Hindlimb muscle (tissue), 1 donor: ENCODE measurements at regions not wholly inside any gene's neighbourhood (a gene's known extent, or its start where the extent isn't known, plus 50 kb on each side); places are given as distances from the start of the nearest gene placed in this dataset.

Experiments
- DNase-seq: peaks from one replicate; pipeline ENCODE4 v3.0.0-alpha.2; 2013

DNA sequence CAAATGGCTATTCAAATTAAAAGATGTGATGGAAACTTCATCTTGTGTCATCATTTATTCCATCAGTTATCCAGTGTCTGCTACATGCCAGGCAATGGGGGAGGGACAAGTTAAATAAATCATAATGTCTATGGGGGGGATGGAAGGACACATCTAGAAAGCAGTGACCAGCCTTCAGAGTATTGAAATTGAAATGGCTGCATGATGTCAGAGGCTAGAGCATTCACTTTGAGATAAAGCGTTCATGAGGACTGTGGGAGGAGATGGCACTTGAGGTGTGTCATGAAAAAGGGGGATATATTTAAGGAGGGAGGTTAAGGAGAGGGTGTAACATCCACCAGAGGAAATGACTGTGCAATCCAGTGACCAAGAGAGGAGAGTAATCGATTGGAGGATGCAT, 50.6 kb downstream of the SLIT2 start:
- no peak for DNase-seq

DNA sequence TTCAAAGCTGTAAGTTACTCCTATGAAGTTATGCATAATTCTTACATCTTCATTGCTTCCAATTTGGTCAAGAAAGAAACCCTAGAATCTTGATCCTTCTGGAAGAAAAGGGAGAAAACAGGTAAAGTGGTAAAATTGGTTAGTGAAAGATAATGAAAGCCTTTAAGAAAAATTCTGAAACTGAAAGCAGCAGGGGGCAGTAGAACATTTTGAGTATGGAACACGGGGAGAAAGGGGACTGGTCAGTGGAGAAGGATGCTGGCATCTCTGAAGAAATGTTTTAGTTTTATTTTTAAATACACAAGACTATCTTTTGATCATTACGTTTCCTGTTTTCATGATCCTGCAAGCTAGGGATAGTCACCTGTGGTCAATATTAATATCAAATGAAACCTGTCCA, 54.3 kb downstream of the SLIT2 start:
- no peak for DNase-seq

DNA sequence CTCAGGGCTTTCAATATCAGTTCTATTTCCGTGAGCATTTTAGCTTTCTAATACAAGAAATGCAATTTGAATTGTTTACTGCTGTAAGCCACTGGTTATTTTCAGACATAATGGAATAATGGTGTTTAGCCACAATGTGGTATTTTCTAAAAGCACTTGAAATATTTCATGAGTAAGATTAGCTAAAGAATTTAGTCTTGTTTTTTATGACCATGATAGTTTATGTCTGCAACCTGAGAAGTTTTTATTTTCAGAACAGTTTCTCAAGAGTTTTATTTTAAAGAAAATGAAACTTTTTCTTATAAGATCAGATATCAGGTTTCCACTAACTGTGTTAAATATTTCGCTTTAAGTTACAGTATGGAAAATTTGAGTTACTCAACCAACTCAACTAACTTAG, 60.2 kb downstream of the SLIT2 start:
- DNase-seq, result no peak

DNA sequence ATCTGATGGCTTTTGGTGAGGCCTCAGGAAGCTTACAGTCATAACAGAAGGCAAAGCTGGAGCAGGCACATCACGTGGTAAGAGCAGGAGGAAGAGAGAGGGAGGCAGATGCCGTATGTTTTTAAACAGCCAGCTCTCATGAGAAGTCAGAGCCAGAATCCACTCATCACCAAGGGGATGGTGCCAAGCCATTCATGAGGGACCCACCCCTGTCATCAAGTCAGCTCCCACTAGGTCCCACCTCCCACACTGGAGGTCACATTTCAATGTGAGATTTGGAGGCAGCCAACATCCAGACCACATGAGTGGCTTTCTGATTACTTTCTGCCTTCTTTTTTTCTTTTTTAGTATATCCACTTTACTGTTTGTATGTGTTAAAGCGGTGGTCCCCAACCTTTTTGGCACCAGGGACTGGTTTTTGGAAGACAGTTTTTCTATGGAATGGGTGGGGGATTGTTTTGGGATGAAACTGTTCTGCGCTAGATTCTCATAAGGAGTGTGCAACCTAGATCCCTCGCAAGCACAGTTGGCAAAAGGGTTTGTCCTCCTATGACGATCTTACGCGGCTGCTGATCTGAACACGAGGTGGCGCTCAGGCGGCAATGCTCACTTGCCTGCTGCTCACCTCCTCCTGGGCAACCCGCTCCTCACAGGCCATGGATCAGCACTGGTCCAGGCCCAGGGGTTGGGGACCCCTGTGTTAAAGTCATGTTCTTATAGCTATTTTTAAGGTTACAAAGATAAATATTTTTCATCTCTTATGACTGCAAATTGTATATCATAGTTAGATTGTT, 61.7 kb downstream of the SLIT2 start:
- no peak for DNase-seq

DNA sequence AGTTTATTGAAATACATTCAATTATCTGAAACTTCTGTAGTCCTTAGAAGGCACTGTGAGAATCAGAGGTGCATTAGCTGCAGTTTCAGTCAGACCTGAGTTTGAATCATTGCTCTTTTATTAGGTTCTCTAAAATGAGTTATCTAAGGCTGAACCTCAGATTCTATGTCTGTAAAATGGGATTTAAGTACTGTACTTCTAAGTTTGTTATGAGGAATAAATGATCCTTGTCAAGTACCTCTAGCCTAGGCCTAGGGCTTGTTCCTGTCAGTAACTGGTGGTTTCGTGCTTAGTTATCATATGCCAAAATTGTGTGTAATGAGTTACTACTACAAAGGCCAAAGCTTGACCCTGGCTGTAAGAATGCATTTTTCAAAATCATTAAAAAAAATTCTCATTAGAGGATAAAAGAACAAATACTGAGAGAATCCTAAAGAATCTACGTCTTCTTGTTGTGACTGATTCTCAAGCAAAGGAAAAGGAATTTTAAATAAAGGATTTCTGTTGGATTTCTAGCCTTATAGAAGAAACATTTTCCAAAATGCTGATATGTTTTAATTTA, 65.8 kb downstream of the SLIT2 start:
- no peak for DNase-seq

DNA sequence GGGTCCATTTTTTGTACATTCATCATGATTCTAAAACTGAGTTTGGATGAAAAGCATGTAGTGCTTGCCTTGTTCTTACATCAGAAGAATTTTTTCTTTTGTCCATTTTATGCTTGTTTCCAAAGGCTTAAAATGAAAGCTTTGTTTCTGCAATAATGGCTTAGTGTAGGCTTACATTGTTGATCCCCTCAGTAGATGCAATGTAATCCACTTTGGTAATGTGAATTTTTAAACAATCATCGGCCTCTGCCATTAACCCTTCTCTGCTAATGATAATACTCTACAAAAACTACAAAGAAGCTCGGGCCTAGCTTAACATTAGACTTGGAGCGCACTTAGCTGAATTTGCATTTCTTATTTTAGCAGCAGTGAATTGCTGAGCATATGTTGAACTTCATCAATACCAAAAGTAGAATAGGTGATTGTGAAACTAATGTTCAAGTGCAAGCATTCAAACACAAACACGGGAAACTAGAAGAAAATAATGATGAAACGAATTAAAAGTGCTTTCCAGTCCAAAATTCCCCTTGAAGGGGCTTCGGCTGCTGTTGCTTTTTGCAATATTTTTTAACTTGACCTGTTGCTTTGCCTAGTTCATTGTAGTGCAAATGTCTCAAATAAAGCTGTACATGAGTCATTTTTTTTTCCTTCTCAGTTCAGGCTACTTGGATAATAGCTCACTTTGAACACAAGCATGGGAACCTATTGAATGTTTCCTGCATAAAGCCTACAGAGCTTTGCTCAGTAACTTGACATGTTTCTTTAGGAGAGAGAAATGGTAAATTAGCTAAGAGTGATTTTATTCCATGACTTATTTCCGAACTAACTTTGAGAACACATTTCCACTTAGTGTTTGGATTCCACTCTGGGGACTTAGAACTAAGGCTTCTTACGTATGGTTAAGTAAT, 66.5 kb downstream of the SLIT2 start:
- DNase-seq, result no peak

DNA sequence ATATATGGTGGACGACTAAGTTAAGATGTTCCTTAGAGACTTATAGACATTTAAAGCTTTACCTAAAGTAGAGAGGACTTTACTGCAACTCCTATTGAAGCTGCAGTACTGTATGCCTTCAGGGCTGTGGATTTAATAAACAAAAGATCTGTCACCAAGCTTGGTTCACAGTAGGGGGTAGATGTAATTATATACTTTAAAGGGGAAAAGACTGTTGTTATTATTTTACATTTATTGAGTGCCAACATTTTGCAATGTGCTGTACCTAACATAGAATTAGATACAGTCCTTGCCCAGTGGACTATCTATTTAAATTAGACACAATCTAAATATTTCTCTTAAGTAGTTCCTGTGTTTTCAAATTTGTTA, 67.2 kb downstream of the SLIT2 start:
- DNase-seq, result no peak

DNA sequence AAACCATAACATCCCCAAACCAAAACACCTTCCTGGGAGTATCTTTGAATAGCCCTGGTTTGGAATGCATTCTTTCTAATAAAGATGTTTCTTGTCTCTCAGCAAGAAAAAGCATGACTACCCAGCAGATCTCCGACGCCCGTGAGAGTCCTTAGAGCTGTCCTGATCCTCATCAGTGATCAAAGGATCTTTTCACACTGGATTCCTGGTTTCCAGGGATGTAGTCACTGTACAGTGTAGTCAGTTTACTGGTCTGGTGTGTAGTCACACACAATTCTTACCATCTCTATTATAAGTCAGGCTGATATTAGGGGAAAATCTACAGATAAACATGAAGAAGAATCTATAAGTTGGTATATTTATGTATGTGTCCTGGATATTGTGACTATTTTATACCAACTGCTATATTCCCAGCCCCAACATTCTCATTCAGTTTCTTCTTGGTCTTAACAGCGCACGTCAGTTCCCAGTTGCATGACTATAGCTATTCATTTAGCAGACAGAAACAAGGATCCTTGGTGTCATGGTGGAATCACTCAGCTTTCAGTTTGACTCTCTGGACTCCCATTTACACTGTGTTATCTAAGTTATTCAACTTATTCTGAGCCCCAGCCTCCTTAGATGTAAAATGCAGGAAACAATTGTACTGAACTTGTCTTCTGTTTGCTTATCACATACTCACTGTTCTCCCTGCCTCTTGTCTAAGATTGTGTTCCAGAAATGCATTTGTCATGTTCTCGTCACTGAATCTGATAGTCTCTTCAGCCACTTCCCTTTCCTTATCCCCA, 68.3 kb downstream of the SLIT2 start:
- no peak for DNase-seq

DNA sequence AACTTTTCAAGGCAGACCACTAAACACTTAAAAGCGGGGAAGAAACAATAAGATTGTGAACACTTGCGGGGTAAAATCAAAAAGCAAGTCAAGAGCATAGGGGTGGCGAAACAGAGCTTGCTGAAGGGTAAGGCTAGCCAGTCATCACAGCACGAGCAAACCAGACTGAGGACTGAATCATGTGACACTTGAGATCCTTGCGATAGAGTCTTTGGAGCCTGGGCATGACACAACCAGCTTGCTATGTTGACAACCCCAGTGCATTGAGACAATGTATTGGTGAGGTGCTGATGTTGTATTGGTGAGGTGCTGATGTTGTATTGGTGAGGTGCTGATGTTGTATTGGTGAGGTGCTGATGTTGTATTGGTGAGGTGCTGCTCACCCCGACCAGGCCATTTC, 72.3 kb downstream of the SLIT2 start:
- no peak for DNase-seq

DNA sequence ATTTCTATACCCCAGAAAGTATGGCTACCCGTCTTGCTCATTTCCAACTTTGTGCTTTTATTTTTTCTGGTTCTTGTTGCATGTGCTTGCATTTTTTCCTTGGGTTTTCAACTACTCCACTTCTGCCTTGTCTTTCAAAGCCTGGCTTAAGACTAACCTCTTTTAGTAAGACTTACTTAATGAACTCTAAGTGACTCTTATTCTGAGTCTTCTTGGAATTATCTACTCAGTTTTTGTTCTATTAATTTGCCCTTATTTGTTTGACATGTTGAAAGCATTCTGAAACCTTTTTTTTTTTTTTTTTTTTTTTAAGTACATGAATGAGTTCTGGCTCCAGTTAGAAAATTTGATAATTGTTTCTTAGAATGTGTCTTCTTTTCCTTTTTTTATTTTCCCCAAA, 74.8 kb downstream of the SLIT2 start:
- DNase-seq, result no peak

DNA sequence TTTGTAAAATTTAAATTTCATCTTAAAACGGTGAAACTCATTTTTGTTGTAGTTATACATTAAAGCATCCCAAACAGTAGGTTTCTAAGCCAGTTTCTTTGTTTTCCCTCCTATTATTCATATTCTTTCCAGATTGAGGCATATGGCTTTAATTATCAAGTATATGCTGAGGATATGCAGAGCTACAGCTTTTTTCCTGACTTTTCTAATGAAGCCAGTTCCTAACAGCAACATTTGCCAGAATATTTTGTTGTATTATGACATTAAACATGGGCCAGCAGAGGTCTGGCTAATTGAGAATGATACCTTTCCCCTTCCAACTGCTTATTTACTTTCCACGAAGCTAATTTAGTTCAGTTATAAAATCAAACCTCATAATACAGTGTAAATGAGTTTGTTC, 75.3 kb downstream of the SLIT2 start:
- DNase-seq, result no peak

DNA sequence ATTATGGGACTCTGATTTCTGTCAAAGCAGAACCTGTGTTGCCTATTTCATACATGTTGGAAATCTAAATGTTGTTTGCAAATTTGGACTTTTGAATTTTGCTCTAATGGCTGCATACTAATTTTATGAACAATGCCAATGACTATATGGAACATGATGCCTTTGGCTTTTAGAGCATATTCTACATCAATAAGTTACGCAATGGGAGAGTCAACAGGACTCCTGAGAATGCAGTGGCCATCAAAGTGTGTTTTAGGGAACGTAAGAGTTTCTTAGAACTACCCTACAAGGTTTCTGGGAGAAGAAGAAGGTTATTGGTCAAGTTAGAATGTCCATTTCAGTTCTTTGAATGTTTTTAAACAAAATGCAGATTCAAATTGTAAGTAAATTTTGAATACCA, 76.1 kb downstream of the SLIT2 start:
- DNase-seq, result no peak

DNA sequence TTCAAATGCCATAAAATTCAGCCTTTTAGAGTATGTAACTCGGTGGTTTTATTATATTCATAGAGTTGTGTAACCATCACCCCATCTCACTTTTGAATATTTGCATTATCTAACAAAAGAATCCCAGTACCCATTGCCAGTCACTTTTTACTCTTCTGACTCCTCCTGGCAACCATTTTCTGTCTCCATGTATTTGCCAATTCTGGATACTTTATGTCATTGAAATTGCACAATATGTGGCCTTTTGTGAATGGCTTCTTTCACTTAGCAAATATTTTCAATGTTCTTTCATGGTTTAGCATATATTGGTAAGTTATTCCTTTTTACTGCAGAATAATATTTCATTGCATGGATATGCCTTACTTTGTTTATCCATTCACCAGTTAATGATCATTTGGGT, 79.9 kb downstream of the SLIT2 start:
- no peak for DNase-seq

DNA sequence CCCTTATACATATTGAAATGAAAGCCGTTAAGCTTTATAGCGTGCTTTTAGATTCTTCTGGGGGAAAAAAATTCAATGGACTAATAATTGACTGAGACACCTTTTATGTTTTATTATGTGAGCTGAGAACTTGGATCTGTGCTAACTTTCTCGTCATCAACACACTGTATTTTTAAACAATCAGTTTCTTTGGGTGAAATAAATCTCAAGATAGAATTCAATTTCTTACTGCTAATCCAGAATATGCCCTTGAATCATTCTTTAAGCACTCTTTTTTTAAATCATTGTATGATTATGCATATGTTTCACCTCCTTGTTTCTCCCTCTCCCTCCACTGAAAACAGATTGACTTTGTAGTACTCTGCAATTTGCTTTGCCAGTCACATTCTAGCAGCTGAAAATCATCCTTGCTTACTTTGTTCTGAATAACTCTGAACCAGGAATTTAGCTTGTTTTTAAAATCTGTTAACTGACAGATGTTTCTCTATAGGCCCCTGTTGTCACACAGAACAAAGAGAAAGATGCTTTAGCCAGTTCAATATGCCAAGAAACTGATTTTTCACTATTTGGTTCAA, 81.5 kb downstream of the SLIT2 start:
- no peak for DNase-seq

DNA sequence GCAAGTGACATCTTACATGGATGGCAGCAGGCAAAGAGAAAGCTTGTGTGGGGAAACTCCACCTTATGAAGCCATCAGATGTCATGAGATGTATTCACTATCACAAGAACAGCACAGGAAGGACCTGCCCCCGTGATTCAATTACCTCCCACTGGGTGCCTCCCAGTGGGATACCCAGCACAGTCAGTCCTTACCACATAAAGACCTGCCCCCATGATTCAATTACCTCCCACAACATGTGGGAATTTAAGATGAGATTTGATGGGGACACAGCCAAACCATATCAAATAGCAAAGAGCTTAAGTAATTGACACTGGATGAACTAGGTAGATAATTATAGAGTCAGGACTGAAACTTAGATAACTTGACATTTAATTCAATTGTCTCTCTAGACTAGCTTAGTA, 85.6 kb downstream of the SLIT2 start:
- DNase-seq, result no peak

DNA sequence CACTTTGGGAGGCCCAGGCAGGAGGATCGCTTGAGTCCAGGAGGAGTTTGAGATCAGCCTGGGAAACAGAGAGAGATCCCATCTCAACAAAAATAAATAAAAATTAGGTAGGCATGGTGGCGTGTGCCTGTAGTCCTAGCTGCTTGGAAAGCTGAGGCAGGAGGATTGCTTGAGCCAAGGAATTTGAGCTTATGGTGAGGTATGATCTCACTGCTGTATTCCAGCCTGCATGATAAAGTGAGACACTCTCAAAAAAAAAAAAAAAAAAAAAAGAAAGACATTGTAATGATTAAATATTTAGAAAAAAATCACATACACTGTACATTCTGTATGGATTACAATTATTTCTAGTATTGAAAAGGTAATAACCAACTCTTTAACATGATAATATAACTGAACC, 87.1 kb downstream of the SLIT2 start:
- no peak for DNase-seq

DNA sequence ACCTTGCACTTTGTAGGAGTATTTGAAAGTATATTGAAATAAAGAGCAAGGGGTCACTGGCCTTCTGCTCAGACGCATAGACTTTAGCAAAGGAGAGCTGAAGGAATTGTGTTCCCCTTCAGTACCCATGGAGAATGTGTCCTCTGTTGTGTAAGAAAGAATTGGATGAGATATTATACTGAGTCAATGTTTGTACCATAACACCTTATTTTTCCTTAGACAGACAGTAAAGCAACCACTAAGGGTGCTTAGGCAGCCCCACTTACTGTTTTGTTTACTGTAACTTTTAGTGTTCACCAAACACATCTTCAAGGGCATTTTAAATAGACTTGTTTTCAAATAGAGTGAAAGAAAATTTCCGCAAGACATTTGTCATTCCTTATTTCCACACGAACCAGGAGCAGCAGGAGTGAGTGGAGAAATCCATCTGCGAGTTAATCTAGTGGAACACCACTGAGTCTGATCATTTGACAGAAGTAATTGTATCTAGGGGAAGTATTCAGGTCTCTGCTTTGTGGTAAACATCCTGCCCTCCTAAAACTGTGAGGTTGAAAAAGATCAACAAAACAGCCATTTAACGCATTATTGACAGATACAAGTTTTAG, 89.5 kb downstream of the SLIT2 start:
- no peak for DNase-seq

DNA sequence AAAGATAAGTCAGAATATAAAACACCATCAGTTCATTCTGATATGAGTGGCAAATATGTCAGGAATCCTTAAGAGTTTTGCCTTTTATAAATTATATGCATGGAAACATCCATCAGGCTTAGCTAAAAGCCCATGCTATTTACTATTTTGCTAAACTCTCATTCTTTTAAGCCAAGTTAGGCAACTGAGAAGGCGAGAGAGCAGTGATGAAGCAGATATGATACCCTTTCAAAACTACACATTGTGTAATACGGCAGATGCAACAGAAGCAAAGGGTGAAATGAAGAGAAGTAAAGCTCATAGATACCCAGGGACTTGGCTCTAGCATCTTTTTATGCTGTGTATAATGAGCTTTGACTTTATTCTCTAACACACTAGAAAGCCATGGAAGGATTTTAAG, 95.8 kb downstream of the SLIT2 start:
- no peak for DNase-seq

DNA sequence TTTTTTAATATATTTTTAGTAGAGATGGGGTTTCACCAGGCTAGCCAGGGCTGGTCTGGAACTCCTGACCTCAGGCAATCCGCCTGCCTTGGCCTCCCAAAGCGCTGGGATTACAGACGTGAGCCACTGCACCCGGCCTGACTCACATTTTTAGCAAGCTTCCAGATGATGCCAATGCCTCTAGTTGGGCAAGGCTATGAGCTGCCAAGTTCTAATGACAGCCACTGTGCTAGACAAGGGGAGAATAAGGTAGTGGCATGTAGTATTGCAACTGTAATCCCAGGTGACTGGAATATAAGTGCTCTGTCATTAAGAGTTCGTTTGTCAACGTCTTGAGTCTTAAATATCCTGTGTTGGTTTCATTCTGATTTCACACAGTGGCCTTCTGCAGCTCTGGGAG, 96.7 kb downstream of the SLIT2 start:
- DNase-seq, result no peak

DNA sequence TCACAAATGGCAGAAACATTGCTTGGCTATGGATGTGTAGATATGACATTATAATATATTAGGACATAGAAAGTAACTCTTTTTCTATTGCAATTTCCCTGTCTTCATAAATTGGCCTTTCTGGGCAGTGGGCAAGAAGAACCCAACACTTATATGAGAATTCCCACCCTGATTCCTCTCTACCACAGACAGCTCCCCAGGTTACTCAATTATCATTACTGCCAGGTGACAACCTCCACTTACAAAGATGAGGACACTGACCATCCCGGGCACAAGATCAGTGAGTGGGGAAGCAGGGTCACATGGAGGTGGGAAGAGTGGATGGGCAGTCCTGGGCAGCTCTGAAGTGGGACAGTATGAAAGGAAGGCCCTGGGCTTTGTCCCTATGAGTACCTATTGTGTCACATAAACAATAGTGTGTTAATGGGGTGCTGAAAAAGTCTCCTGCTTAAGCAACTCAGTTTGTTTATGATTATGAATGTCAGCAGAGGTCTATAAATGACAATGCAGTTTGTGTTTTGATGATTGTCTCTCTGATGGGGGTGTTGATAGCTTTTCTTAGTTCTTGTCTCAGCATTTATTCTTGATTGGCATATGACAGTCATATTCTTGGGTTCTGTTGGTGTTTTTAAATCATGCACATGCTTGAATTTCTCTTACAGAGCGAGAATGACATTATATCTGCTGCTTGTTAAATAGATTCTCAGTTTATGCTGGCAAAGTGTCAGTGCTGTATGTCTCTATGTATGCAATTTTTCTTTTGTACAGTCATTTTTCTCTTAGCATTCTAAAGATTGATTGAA, 99.9 kb downstream of the SLIT2 start:
- DNase-seq, result no peak

DNA sequence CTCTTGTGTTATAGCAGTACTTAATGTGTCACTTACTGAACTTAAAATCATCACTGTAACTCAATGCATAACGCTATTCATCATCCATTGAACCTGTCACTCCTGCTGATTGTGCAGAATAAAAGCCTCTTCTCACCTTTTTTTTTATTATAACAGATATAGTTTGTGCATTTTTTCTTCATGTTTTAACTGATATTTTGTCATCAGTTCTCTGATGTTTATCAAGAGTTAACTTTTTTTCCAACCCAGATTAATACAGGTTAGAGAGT, 100.4 kb downstream of the SLIT2 start:
- DNase-seq, result no peak

DNA sequence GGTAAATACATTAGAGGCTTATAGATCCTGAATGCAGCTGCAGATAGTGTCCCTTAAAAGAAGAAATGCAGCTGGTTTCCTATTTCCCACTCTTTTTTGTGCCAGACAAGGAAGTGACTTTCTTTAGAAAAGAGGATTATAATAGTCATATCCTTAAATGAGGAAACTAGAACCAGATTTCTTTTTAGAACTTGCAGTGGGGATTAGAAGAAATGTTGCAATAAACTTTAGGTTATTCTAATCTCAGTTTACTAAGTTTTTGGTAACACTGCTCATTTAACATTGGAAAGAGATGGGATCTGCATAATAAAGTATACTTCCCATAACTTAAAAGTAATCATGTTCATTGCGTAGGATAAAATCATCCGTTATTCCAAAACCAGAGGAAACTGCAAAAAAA, 101.9 kb downstream of the SLIT2 start:
- no peak for DNase-seq
